NCI-H2107 treated with DMSO at 0.1 percent for 48 hours (cell line): ENCODE measurements at regions not wholly inside any gene's neighbourhood (a gene's known extent, or its start where the extent isn't known, plus 50 kb on each side); places are given as distances from the start of the nearest gene placed in this dataset.

Source experiments
- DNase-seq: peaks from one replicate; lab custom pipeline; 2025; ENCODE audit not compliant: unreplicated experiment; lab: John Stamatoyannopoulos, UW

- no peak for DNase-seq
These were observed 168.4 kb downstream of the RND3 start for GRCh38 chr2:150319085-150319484.

GRCh38 chr2:150312271-150312670 lies 175.2 kb downstream of the RND3 start:
- no peak for DNase-seq

- no peak for DNase-seq
These were observed 178.0 kb downstream of the RND3 start for GRCh38 chr2:150309311-150310080.

- no peak for DNase-seq
These were observed 180.2 kb downstream of the RND3 start for GRCh38 chr2:150307258-150307657.

- DNase-seq = no peak
These were observed 184.2 kb downstream of the RND3 start for GRCh38 chr2:150303281-150303680.

GRCh38 chr2:150298571-150299305 lies 188.7 kb downstream of the RND3 start:
- no peak for DNase-seq

- no peak for DNase-seq
These were observed 190.5 kb downstream of the RND3 start for GRCh38 chr2:150296770-150297546.

- no peak for DNase-seq
These were observed 191.9 kb downstream of the RND3 start for GRCh38 chr2:150295544-150295943.

- no peak for DNase-seq
These were observed 193.7 kb downstream of the RND3 start for GRCh38 chr2:150293771-150294170.

GRCh38 chr2:150292807-150293206 lies 194.7 kb downstream of the RND3 start:
- DNase-seq = no peak

GRCh38 chr2:150292192-150292591 lies 195.3 kb downstream of the RND3 start:
- no peak for DNase-seq

GRCh38 chr2:150286730-150287362 lies 200.6 kb downstream of the RND3 start:
- no peak for DNase-seq

GRCh38 chr2:150284116-150284515 lies 203.4 kb downstream of the RND3 start:
- DNase-seq = no peak

- no peak for DNase-seq
These were observed 204.6 kb downstream of the RND3 start for GRCh38 chr2:150282771-150283371.

- no peak for DNase-seq
These were observed 205.1 kb downstream of the RND3 start for GRCh38 chr2:150282357-150282756.

- no peak for DNase-seq
These were observed 207.2 kb downstream of the RND3 start for GRCh38 chr2:150280231-150280630.

- DNase-seq = no peak
These were observed 207.8 kb downstream of the RND3 start for GRCh38 chr2:150279686-150280085.

GRCh38 chr2:150276737-150277136 lies 210.7 kb downstream of the RND3 start:
- no peak for DNase-seq

GRCh38 chr2:150274108-150274507 lies 213.4 kb downstream of the RND3 start:
- DNase-seq = no peak

- no peak for DNase-seq
These were observed 215.3 kb downstream of the RND3 start for GRCh38 chr2:150271952-150272802.
